ENCODE measurements at regions not wholly inside any gene's neighbourhood (a gene's known extent, or its start where the extent isn't known, plus 50 kb on each side); places are given as distances from the start of the nearest gene placed in this dataset.

GRCh38 chrX:40998123-40998522 lies 87.1 kb upstream of the USP9X start:
- Histone ChIP-seq H3K9me3 (ENCODE audit: low read depth) (no peaks in the 10 kb centered on the region), H3K4me3 (no peak overlapping the region), H3K27ac (no peak overlapping the region), H3K4me1 (ENCODE audit: low read depth) (no peaks in the 10 kb centered on the region), H3K36me3 (no peaks in the 10 kb centered on the region), H3K27me3 (no peaks in the 10 kb centered on the region)
- TF ChIP-seq, protein P1, sequence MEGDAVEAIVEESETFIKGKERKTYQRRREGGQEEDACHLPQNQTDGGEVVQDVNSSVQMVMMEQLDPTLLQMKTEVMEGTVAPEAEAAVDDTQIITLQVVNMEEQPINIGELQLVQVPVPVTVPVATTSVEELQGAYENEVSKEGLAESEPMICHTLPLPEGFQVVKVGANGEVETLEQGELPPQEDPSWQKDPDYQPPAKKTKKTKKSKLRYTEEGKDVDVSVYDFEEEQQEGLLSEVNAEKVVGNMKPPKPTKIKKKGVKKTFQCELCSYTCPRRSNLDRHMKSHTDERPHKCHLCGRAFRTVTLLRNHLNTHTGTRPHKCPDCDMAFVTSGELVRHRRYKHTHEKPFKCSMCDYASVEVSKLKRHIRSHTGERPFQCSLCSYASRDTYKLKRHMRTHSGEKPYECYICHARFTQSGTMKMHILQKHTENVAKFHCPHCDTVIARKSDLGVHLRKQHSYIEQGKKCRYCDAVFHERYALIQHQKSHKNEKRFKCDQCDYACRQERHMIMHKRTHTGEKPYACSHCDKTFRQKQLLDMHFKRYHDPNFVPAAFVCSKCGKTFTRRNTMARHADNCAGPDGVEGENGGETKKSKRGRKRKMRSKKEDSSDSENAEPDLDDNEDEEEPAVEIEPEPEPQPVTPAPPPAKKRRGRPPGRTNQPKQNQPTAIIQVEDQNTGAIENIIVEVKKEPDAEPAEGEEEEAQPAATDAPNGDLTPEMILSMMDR (IDR thresholded peaks at IDR 0.05; ENCODE audit: low read depth, low read length), result no peak
- no peak for DNase-seq (ENCODE audit: low read depth in 1 of 2, low spot score in 1 of 2)

DNA sequence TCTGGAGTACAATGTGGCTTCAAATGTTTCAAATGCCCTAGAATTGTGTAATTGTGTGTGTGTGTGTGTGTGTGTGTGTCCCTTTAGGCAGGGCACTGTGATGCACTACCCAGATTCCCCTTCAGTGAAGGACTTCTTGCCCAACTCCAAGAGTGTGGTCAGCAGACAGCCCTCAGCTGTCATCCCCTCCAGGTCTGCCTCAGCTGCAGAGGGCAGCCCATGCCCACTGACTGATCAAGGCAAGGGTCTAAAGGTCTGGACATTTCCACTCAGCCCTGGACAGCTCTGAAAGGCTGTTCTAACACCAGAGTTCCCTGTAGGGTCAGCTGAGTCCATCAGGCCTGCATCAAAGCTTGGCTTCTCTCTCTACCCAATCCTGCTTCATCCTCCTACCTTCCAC lies 83.9 kb upstream of the USP9X start:
- peak; percentile 7 to 17 for DNase-seq (ENCODE audit: low read depth in 1 of 2, low spot score in 1 of 2)
- Histone ChIP-seq H3K4me1 (ENCODE audit: low read depth) (no peaks in the 10 kb centered on the region), H3K9me3 (ENCODE audit: low read depth) (no peaks in the 10 kb centered on the region), H3K27me3 (no peaks in the 10 kb centered on the region), H3K36me3 (no peaks in the 10 kb centered on the region), H3K4me3 (no peak overlapping the region), H3K27ac (no peak overlapping the region)
- TF ChIP-seq, protein P1 (IDR thresholded peaks at IDR 0.05; ENCODE audit: low read depth, low read length), result no peak

DNA sequence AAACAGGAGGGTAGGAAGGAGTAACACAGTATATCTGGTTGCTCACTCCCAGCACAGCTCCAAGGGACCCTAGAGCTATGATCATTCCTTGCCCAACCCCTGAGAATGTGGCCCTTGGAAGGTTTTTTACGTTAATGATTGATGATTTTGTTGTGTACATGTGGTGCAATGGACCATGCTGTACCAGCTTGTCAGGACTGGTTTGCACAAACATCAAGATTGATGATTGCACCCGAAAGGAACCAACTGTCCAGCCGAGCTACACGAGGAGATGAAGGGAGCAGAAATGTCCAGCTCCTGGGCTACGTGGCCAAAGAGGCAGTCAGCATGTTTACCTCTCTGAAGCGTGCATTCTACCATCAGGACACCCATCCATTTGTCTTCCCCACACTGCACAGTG lies 83.2 kb upstream of the USP9X start:
- Histone ChIP-seq H3K36me3 (no peaks in the 10 kb centered on the region), H3K27me3 (no peaks in the 10 kb centered on the region), H3K27ac (no peak overlapping the region), H3K4me3 (no peak overlapping the region), H3K9me3 (ENCODE audit: low read depth) (no peaks in the 10 kb centered on the region), H3K4me1 (ENCODE audit: low read depth) (no peaks in the 10 kb centered on the region)
- no peak for DNase-seq (ENCODE audit: low read depth in 1 of 2, low spot score in 1 of 2)
- TF ChIP-seq, protein P1 (IDR thresholded peaks at IDR 0.05; ENCODE audit: low read depth, low read length), result no peak

DNA sequence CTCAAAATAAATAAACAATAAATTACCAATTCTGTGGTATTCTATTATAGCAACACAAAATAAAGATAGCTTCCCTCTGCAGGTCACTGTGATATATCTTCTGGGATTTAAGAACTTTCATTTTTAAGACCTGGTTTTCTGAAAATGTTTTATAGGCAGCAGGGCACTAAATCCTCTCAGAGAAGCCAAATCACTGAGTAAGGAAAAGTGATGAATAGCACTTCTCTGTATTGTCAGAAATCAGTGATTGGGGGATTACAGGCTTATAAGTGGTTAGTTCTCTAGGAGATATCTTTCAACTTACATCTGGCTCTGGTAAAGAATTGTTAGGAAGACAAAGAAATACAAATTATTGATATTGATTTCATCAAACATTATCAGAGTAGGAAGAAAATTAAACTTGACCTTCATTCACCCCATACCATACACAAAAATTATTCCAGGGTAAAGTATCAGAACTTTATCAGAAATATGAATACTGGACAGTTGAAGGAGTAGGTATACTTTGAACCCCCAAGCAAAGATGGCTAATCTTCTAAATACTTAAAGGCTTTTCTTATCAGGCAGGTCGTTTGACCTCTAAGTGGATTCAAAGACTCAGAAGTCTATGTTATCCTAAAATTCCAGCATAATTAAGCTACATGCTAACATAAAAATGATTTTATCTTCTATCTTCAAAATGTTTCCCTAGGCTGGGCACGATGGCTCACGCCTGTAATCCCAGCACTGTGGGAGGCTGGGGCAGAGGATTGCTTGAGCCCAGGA lies 81.6 kb upstream of the USP9X start:
- no peak for DNase-seq (ENCODE audit: low read depth in 1 of 2, low spot score in 1 of 2)
- no peaks in the 10 kb centered on the region for H3K36me3 ChIP-seq
- H3K4me3 ChIP-seq, result no peak overlapping the region
- no peaks in the 10 kb centered on the region for H3K9me3 ChIP-seq (ENCODE audit: low read depth)
- H3K27me3 ChIP-seq, result no peaks in the 10 kb centered on the region
- no peaks in the 10 kb centered on the region for H3K4me1 ChIP-seq (ENCODE audit: low read depth)
- H3K27ac ChIP-seq, result no peak overlapping the region
- TF ChIP-seq, protein P1 (IDR thresholded peaks at IDR 0.05; ENCODE audit: low read depth, low read length), result no peak

DNA sequence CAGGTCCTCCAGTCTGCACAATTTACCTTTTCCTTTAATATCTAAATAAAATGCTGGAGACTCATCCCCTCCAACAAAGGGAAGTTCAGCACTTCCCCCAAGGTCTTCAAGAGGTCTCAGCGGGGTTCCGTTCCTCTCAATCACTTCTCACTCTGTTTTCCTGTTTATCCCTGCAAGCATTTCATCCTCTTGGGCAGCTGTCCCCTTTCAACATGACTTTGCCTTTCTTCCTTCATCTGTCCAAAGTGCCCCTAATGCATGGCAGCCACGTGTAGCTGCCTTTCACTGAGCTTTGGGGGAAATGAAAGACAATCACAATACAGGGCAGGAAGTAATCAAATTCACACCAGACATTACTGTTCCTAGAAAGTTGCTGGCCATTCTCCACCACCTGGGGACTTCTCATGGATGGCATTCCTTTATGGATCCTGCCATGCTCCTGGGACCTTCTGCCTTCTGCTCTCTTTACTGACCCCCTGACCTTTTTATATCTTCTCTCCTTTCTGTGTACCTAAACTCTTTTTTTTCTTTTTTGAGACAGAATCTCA lies 79.7 kb upstream of the USP9X start:
- Histone ChIP-seq H3K27ac (no peak overlapping the region), H3K4me1 (ENCODE audit: low read depth) (peaks cover 7% of the 10 kb centered on the region), H3K36me3 (no peaks in the 10 kb centered on the region), H3K27me3 (no peaks in the 10 kb centered on the region), H3K9me3 (ENCODE audit: low read depth) (no peaks in the 10 kb centered on the region), H3K4me3 (no peak overlapping the region)
- no peak for DNase-seq (ENCODE audit: low read depth in 1 of 2, low spot score in 1 of 2)
- TF ChIP-seq, protein P1 (IDR thresholded peaks at IDR 0.05; ENCODE audit: low read depth, low read length), result no peak

Measured in cardiac muscle cell (in vitro differentiated cells and primary cell).